ENCODE measurements at regions not wholly inside any gene's neighbourhood (a gene's known extent, or its start where the extent isn't known, plus 50 kb on each side); places are given as distances from the start of the nearest gene placed in this dataset.

GRCh38 chr12:60967128-60967527, 1293.1 kb upstream of the USP15 start:
- no peak for TF ChIP-seq NR3C1 (CRISPR knock-in tag; conservative IDR thresholded peaks at IDR 0.05; ENCODE audit: low read depth)
- TF ChIP-seq CTCF (IDR thresholded peaks at IDR 0.05) = no peak
